ENCODE measurements at regions not wholly inside any gene's neighbourhood (a gene's known extent, or its start where the extent isn't known, plus 50 kb on each side); places are given as distances from the start of the nearest gene placed in this dataset.

DNA sequence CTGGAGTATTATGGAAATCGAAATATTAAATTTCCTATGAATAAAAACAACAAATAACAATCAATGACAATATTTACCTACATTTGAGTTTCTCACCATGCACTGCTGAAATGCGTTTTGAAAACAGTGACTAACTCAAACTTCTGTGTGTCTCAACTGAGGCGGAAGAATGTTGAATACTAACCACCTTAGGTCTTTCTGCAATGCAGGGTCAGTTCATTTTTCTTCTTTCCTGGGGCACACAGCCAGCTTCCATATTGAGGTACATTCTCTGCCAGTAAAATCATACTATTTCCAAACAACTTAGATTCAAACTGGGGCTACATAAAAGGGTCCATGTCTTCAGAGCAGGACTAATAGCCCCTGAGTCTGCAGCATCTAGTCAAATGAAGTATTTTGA lies 310.1 kb downstream of the UTRN start:
- Histone ChIP-seq H4K20me1 (ENCODE audit: control insufficient read depth, insufficient read depth, insufficient read length) (no peaks in the 10 kb centered on the region), H3K27ac (ENCODE audit: insufficient read length, low read depth, low read length) (no peak overlapping the region), H3K18ac (ENCODE audit: insufficient read length, low read depth, low read length) (no peak overlapping the region), H3K9me3 (ENCODE audit: control insufficient read depth, low read depth, low read length) (no peaks in the 10 kb centered on the region), H2AK5ac (ENCODE audit: insufficient read length, low read length) (no peak overlapping the region), H2BK12ac (ENCODE audit: insufficient read length, low read depth, low read length) (no peak overlapping the region), H2BK120ac (ENCODE audit: low read depth, low read length, poor library complexity, severe bottlenecking) (no peak overlapping the region), H3K23me2 (ENCODE audit: insufficient read length, low read depth, low read length, poor library complexity, severe bottlenecking) (no peaks in the 10 kb centered on the region), H2BK5ac (ENCODE audit: insufficient read length, low read length) (no peak overlapping the region), H3K79me1 (ENCODE audit: insufficient read depth, low read depth, low read length, poor library complexity, severe bottlenecking) (no peaks in the 10 kb centered on the region), H3K4me2 (ENCODE audit: insufficient read depth, insufficient read length, low read length) (no peak overlapping the region), H3K79me2 (ENCODE audit: insufficient read depth, low read length) (no peaks in the 10 kb centered on the region), H2AFZ (ENCODE audit: low read length) (no peak overlapping the region), H3K27me3 (ENCODE audit: insufficient read depth, low read length) (no peaks in the 10 kb centered on the region), H3K23ac (ENCODE audit: insufficient read length, low read depth, low read length) (no peak overlapping the region), H3K56ac (ENCODE audit: insufficient read length, low read depth, low read length) (no peak overlapping the region), H3K4me1 (ENCODE audit: insufficient read depth, low read length) (no peaks in the 10 kb centered on the region), H2BK20ac (ENCODE audit: low read depth, low read length, poor library complexity, severe bottlenecking) (no peak overlapping the region), H3K9ac (ENCODE audit: extremely low read depth, insufficient read length, low read length) (no peak overlapping the region), H3T11ph (ENCODE audit: low read length) (no peak overlapping the region), H3K4ac (ENCODE audit: low read depth, low read length) (no peak overlapping the region), H2BK15ac (ENCODE audit: low read depth, low read length) (no peak overlapping the region), H3K14ac (ENCODE audit: insufficient read depth, low read length) (no peak overlapping the region), H4K8ac (replicated peaks; ENCODE audit: insufficient read length, low read depth, low read length) (no peak overlapping the region), H4K5ac (ENCODE audit: insufficient read length, low read depth, low read length) (no peak overlapping the region), H4K91ac (ENCODE audit: insufficient read length, low read depth, low read length) (no peak overlapping the region)
- Mint-ChIP-seq H3K36me3 (ENCODE audit: insufficient read depth in 1 of 3, low read depth in 3 of 3) (peaks cover 12 to 61% (median 15%) of the 10 kb centered on the region in 3 experiments), H3K27me3 (ENCODE audit: low read depth) (no peaks in the 10 kb centered on the region), H3K9me3 (peaks cover 7 to 9% of the 10 kb centered on the region in 2 experiments; a peak in 3 of 5 replicates), H3K4me1 (peaks cover 0 to 8% of the 10 kb centered on the region in 2 experiments; a peak in 2 of 4 replicates), H3K4me3 (no peak overlapping the region), H3K27ac (no peak overlapping the region)
- WGBS (ENCODE audit: extremely low coverage, insufficient read length, low lambda C conversion rate): no CpG with 5 or more reads among the region's 3 CpGs
- TF ChIP-seq, protein P1, sequence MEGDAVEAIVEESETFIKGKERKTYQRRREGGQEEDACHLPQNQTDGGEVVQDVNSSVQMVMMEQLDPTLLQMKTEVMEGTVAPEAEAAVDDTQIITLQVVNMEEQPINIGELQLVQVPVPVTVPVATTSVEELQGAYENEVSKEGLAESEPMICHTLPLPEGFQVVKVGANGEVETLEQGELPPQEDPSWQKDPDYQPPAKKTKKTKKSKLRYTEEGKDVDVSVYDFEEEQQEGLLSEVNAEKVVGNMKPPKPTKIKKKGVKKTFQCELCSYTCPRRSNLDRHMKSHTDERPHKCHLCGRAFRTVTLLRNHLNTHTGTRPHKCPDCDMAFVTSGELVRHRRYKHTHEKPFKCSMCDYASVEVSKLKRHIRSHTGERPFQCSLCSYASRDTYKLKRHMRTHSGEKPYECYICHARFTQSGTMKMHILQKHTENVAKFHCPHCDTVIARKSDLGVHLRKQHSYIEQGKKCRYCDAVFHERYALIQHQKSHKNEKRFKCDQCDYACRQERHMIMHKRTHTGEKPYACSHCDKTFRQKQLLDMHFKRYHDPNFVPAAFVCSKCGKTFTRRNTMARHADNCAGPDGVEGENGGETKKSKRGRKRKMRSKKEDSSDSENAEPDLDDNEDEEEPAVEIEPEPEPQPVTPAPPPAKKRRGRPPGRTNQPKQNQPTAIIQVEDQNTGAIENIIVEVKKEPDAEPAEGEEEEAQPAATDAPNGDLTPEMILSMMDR (conservative IDR thresholded peaks at IDR 0.05): no peak
- no peak for DNase-seq

Measured in H9 (cell line).